WTC11 (cell line): ENCODE measurements at regions not wholly inside any gene's neighbourhood (a gene's known extent, or its start where the extent isn't known, plus 50 kb on each side); places are given as distances from the start of the nearest gene placed in this dataset.

Source experiments
- ATAC-seq: fragments of 200-7000 bp; cut with Tn5 transposase; 2 replicates; pipeline ENCODE4 v1.10.0; 2021; ENCODE audit warnings: mild to moderate bottlenecking, moderate library complexity
- CTCF ChIA-PET: fragments of 300-600 bp; sonication (Branson Sonifier 250); formaldehyde crosslinking; loops from one replicate; lab custom pipeline; 2021; ENCODE audit warnings: antibody characterized with exemption; lab: Charles Lee
- POLR2A ChIA-PET: fragments of 350-600 bp; sonication (Branson Sonifier 250); formaldehyde crosslinking; loops from one replicate; lab custom pipeline; 2021; ENCODE audit warnings: antibody characterized with exemption; lab: Charles Lee
- DNase-seq: peaks from one replicate; pipeline ENCODE4 v3.0.0; 2021; ENCODE audit warnings: low spot score
- H3K27ac Mint-ChIP-seq: 2 replicates; pipeline ENCODE4 v1.8.0; 2021; ENCODE audit warnings: mixed read lengths
- H3K27me3 Mint-ChIP-seq: 2 replicates; pipeline ENCODE4 v1.8.0; 2021; ENCODE audit warnings: low read depth, mild to moderate bottlenecking, moderate library complexity, mixed read lengths
- H3K36me3 Mint-ChIP-seq: 2 replicates; pipeline ENCODE4 v1.8.0; 2021; ENCODE audit warnings: mixed read lengths
- H3K4me1 Mint-ChIP-seq: 2 replicates; pipeline ENCODE4 v1.8.0; 2022; ENCODE audit warnings: mixed read lengths
- H3K4me3 Mint-ChIP-seq: 2 replicates; pipeline ENCODE4 v1.8.0; 2021; ENCODE audit warnings: mild to moderate bottlenecking, moderate library complexity, mixed read lengths
- H3K9me3 Mint-ChIP-seq: 2 replicates; pipeline ENCODE4 v1.8.0; 2021; ENCODE audit warnings: mixed read lengths
- AFF4 ChIP-seq: sonication (generic); formaldehyde crosslinking; IDR thresholded peaks from 2 replicates; pipeline ENCODE4 v1.8.1; 2023; ENCODE audit warnings: mild to moderate bottlenecking, missing genetic modification reagents, borderline replicate concordance
- ATF1 ChIP-seq: sonication (generic); formaldehyde crosslinking; IDR thresholded peaks from 2 replicates; pipeline ENCODE4 v1.8.1; 2023; ENCODE audit warnings: mild to moderate bottlenecking, moderate library complexity, missing genetic modification reagents
- E2F1 ChIP-seq: sonication (generic); formaldehyde crosslinking; IDR thresholded peaks from 2 replicates; pipeline ENCODE4 v1.8.0; 2022; ENCODE audit warnings: mild to moderate bottlenecking, missing genetic modification reagents
- ELF4 ChIP-seq: sonication (generic); formaldehyde crosslinking; IDR thresholded peaks from 2 replicates; pipeline ENCODE4 v1.8.1; 2022; ENCODE audit warnings: low read depth, mild to moderate bottlenecking, moderate library complexity, missing genetic modification reagents
- ETV6 ChIP-seq: sonication (generic); formaldehyde crosslinking; IDR thresholded peaks from 2 replicates; pipeline ENCODE4 v1.8.1; 2022; ENCODE audit warnings: mild to moderate bottlenecking, missing genetic modification reagents
- GABPB1 ChIP-seq: sonication (generic); formaldehyde crosslinking; IDR thresholded peaks from 2 replicates; pipeline ENCODE4 v1.8.1; 2023; ENCODE audit warnings: mild to moderate bottlenecking, missing genetic modification reagents
- GRHL2 ChIP-seq: fragments of 250-450 bp; sonication (Bioruptor Pico); IDR thresholded peaks from 2 replicates; pipeline ENCODE4 v1.8.0; 2022; ENCODE audit warnings: mild to moderate bottlenecking, moderate library complexity; ENCODE audit not compliant: insufficient replicate concordance, severe bottlenecking
- HMGXB4 ChIP-seq: sonication (generic); formaldehyde crosslinking; IDR thresholded peaks from 2 replicates; pipeline ENCODE4 v1.8.1; 2023; ENCODE audit warnings: mild to moderate bottlenecking, moderate library complexity, missing genetic modification reagents
- IRF2 ChIP-seq: sonication (generic); formaldehyde crosslinking; IDR thresholded peaks from 2 replicates; pipeline ENCODE4 v1.8.0; 2022; ENCODE audit warnings: low read depth, missing genetic modification reagents, borderline replicate concordance
- KAT7 ChIP-seq: sonication (generic); formaldehyde crosslinking; IDR thresholded peaks from 2 replicates; pipeline ENCODE4 v1.8.1; 2023; ENCODE audit warnings: missing genetic modification reagents, mild to moderate bottlenecking, borderline replicate concordance
- NR2C2 ChIP-seq: sonication (generic); formaldehyde crosslinking; IDR thresholded peaks from 2 replicates; pipeline ENCODE4 v1.8.0; 2022; ENCODE audit warnings: mild to moderate bottlenecking, missing genetic modification reagents
- SP1 ChIP-seq: sonication (generic); formaldehyde crosslinking; conservative IDR thresholded peaks from 2 replicates; pipeline ENCODE4 v1.8.1; 2022; ENCODE audit warnings: missing genetic modification reagents
- STAT6 ChIP-seq: sonication (generic); formaldehyde crosslinking; conservative IDR thresholded peaks from 2 replicates; pipeline ENCODE4 v1.8.1; 2023; ENCODE audit warnings: mild to moderate bottlenecking, low read depth, missing genetic modification reagents, moderate library complexity
- TP53 ChIP-seq: sonication (generic); formaldehyde crosslinking; IDR thresholded peaks from 2 replicates; pipeline ENCODE4 v1.8.1; 2023; ENCODE audit warnings: mild to moderate bottlenecking, missing genetic modification reagents
- ZBTB21 ChIP-seq: sonication (generic); formaldehyde crosslinking; IDR thresholded peaks from 2 replicates; pipeline ENCODE4 v1.8.1; 2023; ENCODE audit warnings: mild to moderate bottlenecking, missing genetic modification reagents, borderline replicate concordance
- ZNF121 ChIP-seq: sonication (generic); formaldehyde crosslinking; IDR thresholded peaks from 2 replicates; pipeline ENCODE4 v1.8.0; 2023; ENCODE audit warnings: missing genetic modification reagents
- ZNF263 ChIP-seq: sonication (generic); formaldehyde crosslinking; IDR thresholded peaks from 2 replicates; pipeline ENCODE4 v1.8.1; 2022; ENCODE audit warnings: low read depth, mild to moderate bottlenecking, moderate library complexity, missing genetic modification reagents
- ZNF425 ChIP-seq: fragments of 250-450 bp; sonication (Bioruptor Pico); conservative IDR thresholded peaks from 2 replicates; pipeline ENCODE4 v1.9.0; 2021; ENCODE audit warnings: mild to moderate bottlenecking

- Mint-ChIP-seq H3K27me3 (peaks cover 2% of the 10 kb centered on the region; the same call in 1 of the 2 replicates), H3K9me3 (peaks cover 44% of the 10 kb centered on the region), H3K36me3 (peaks cover 41% of the 10 kb centered on the region), H3K4me1 (no peaks in the 10 kb centered on the region), H3K27ac (no peak overlapping the region), H3K4me3 (no peak overlapping the region)
- no peak for ATAC-seq
- TF ChIP-seq AFF4 (CRISPR knock-in tag) (no peak), ZNF263 (CRISPR knock-in tag) (no peak), E2F1 (CRISPR knock-in tag) (no peak), ZNF425 (CRISPR knock-in tag) (no peak), IRF2 (CRISPR knock-in tag) (no peak), KAT7 (no peak), ZBTB21 (CRISPR knock-in tag) (no peak)
- ChIA-PET POLR2A (no interaction called here), CTCF (no interaction called here)
- no peak for DNase-seq
These were observed 244.3 kb downstream of the NFATC2 start for GRCh38 chr20:51298141-51298749.

GRCh38 chr20:51287628-51288413, 254.7 kb downstream of the NFATC2 start:
- 0 out of 2 replicates have a peak, but pooled peaks cover 8% of the 10 kb centered on the region for H3K4me1 Mint-ChIP-seq
- no peak for TF ChIP-seq TP53 (CRISPR knock-in tag)
- TF ChIP-seq ETV6, result no peak
- no peak for TF ChIP-seq IRF2 (CRISPR knock-in tag)
- no peak for TF ChIP-seq GABPB1 (CRISPR knock-in tag)
- TF ChIP-seq SP1, result no peak
- no peak for TF ChIP-seq HMGXB4 (CRISPR knock-in tag)
- no peak for TF ChIP-seq ZNF121 (CRISPR knock-in tag)
- no peak for TF ChIP-seq ATF1
- no peak for TF ChIP-seq STAT6 (CRISPR knock-in tag)
- TF ChIP-seq ELF4 (CRISPR knock-in tag), result no peak
- no peak for TF ChIP-seq NR2C2
- no peak for TF ChIP-seq GRHL2 (CRISPR knock-in tag)
- ChIA-PET POLR2A (no interaction called here), CTCF (interaction anchor here (0.6 kb wide), 1 partner anchor 296 kb away, joined by 4 read pairs; no protein-coding TSS in a partner anchor)
- H3K9me3 Mint-ChIP-seq, result peaks cover 34% of the 10 kb centered on the region
- no peak overlapping the region for H3K4me3 Mint-ChIP-seq
- H3K36me3 Mint-ChIP-seq, result no peaks in the 10 kb centered on the region
- DNase-seq (no peak), ATAC-seq (no peak)
- no peak overlapping the region for H3K27ac Mint-ChIP-seq
- H3K27me3 Mint-ChIP-seq, result no peaks in the 10 kb centered on the region
